ENCODE measurements at regions not wholly inside any gene's neighbourhood (a gene's known extent, or its start where the extent isn't known, plus 50 kb on each side); places are given as distances from the start of the nearest gene placed in this dataset.

GRCh38 chr19:29285878-29286277 lies 72.9 kb upstream of the UQCRFS1 start:
- Histone ChIP-seq H3K36me3 (ENCODE audit: control insufficient read depth in 2 of 3, insufficient read depth in 3 of 3, low read length in 3 of 3) (no peaks in the 10 kb centered on the region), H3K9ac (ENCODE audit: low read length in 3 of 3) (no peak overlapping the region), H3K4me1 (ENCODE audit: control insufficient read depth in 2 of 3, insufficient read depth in 2 of 3, low read depth in 1 of 3, low read length in 3 of 3) (peaks cover 0 to 9% (median 3%) of the 10 kb centered on the region in 3 donors), H3K27ac (ENCODE audit: low read depth in 2 of 2, low read length in 2 of 2) (no peak overlapping the region), H3K27me3 (ENCODE audit: control insufficient read depth, insufficient read depth, low read length) (no peaks in the 10 kb centered on the region), H3K4me3 (ENCODE audit: low read length in 3 of 3) (no peak overlapping the region), H3K9me3 (ENCODE audit: control insufficient read depth in 2 of 3, insufficient read depth in 1 of 3, low read length in 3 of 3) (no peaks in the 10 kb centered on the region)
- DNase-seq (peak in 4 of 5 donors; percentile 67 to 77 (median 72)), FAIRE-seq (no peak)
- TF ChIP-seq, protein P1, sequence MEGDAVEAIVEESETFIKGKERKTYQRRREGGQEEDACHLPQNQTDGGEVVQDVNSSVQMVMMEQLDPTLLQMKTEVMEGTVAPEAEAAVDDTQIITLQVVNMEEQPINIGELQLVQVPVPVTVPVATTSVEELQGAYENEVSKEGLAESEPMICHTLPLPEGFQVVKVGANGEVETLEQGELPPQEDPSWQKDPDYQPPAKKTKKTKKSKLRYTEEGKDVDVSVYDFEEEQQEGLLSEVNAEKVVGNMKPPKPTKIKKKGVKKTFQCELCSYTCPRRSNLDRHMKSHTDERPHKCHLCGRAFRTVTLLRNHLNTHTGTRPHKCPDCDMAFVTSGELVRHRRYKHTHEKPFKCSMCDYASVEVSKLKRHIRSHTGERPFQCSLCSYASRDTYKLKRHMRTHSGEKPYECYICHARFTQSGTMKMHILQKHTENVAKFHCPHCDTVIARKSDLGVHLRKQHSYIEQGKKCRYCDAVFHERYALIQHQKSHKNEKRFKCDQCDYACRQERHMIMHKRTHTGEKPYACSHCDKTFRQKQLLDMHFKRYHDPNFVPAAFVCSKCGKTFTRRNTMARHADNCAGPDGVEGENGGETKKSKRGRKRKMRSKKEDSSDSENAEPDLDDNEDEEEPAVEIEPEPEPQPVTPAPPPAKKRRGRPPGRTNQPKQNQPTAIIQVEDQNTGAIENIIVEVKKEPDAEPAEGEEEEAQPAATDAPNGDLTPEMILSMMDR (IDR thresholded peaks at IDR 0.05; ENCODE audit: borderline replicate concordance, extremely low read depth, insufficient read depth): no peak
- intact Hi-C loops (cut with DNase I): no loop called here

GRCh38 chr19:29287061-29287460 lies 74.1 kb upstream of the UQCRFS1 start:
- FAIRE-seq (peak; percentile 6), DNase-seq (no peak)
- Histone ChIP-seq H3K9ac (ENCODE audit: low read length in 3 of 3) (no peak overlapping the region), H3K9me3 (ENCODE audit: control insufficient read depth in 2 of 3, insufficient read depth in 1 of 3, low read length in 3 of 3) (no peaks in the 10 kb centered on the region), H3K36me3 (ENCODE audit: control insufficient read depth in 2 of 3, insufficient read depth in 3 of 3, low read length in 3 of 3) (no peaks in the 10 kb centered on the region), H3K27ac (ENCODE audit: low read depth in 2 of 2, low read length in 2 of 2) (no peak overlapping the region), H3K4me3 (ENCODE audit: low read length in 3 of 3) (no peak overlapping the region), H3K27me3 (ENCODE audit: control insufficient read depth, insufficient read depth, low read length) (no peaks in the 10 kb centered on the region), H3K4me1 (ENCODE audit: control insufficient read depth in 2 of 3, insufficient read depth in 2 of 3, low read depth in 1 of 3, low read length in 3 of 3) (peaks cover 0 to 9% (median 3%) of the 10 kb centered on the region in 3 donors)
- TF ChIP-seq, protein P1 (IDR thresholded peaks at IDR 0.05; ENCODE audit: borderline replicate concordance, extremely low read depth, insufficient read depth): no peak
- intact Hi-C loops (cut with DNase I): no loop called here

DNA sequence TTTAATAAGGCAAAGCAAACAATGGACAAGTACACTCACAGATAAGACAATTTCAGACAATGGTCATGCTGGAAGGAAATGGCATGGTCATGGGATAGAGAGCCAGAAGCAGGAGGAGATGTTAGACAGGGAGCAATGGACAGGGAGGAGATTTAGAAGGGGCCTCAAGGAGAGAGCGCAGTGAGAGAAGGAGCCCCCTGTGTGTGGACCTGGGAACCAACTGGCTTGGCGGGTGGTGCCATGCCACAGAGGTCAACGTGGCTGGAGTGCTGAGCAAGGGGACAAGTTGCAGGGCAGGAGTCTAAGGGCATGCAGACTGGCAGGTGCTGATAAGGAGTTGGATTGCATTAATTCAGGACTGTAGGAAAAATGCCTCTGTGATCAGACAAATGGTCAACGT lies 75.3 kb upstream of the UQCRFS1 start:
- FAIRE-seq: no peak
- Histone ChIP-seq H3K27me3 (ENCODE audit: control insufficient read depth, insufficient read depth, low read length) (no peaks in the 10 kb centered on the region), H3K4me3 (ENCODE audit: low read length in 3 of 3) (no peak overlapping the region), H3K27ac (ENCODE audit: low read depth in 2 of 2, low read length in 2 of 2) (no peak overlapping the region), H3K4me1 (ENCODE audit: control insufficient read depth in 2 of 3, insufficient read depth in 2 of 3, low read depth in 1 of 3, low read length in 3 of 3) (peaks cover 0 to 9% (median 3%) of the 10 kb centered on the region in 3 donors), H3K9ac (ENCODE audit: low read length in 3 of 3) (no peak overlapping the region), H3K36me3 (ENCODE audit: control insufficient read depth in 2 of 3, insufficient read depth in 3 of 3, low read length in 3 of 3) (no peaks in the 10 kb centered on the region), H3K9me3 (ENCODE audit: control insufficient read depth in 2 of 3, insufficient read depth in 1 of 3, low read length in 3 of 3) (no peaks in the 10 kb centered on the region)
- intact Hi-C loops (cut with DNase I): no loop called here
- DNase-seq: peak in 1 of 5 donors; percentile 4
- TF ChIP-seq, protein P1 (IDR thresholded peaks at IDR 0.05; ENCODE audit: borderline replicate concordance, extremely low read depth, insufficient read depth): no peak

DNA sequence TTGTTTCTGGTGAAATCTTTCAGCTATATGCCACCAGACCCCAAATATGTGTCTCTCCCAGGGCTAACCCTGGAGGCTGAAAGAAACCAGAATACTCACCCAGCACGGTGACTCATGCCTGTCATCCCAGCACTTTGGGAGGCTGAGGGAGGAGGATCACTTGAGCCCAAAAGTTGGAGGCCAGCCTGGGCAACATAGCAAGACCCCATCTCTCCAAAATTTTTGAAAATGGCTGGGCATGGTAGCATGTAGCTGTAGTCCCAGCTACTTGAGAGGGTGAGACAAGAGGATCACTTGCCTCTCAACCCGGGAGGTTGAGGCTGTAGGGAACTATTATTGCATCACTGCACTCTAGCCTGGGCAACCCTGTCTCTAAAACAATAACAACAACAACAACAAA lies 76.1 kb upstream of the UQCRFS1 start:
- Histone ChIP-seq H3K27ac (ENCODE audit: low read depth in 2 of 2, low read length in 2 of 2) (no peak overlapping the region), H3K4me1 (ENCODE audit: control insufficient read depth in 2 of 3, insufficient read depth in 2 of 3, low read depth in 1 of 3, low read length in 3 of 3) (peaks cover 0 to 9% (median 3%) of the 10 kb centered on the region in 3 donors), H3K27me3 (ENCODE audit: control insufficient read depth, insufficient read depth, low read length) (no peaks in the 10 kb centered on the region), H3K9me3 (ENCODE audit: control insufficient read depth in 2 of 3, insufficient read depth in 1 of 3, low read length in 3 of 3) (no peaks in the 10 kb centered on the region), H3K36me3 (ENCODE audit: control insufficient read depth in 2 of 3, insufficient read depth in 3 of 3, low read length in 3 of 3) (no peaks in the 10 kb centered on the region), H3K9ac (ENCODE audit: low read length in 3 of 3) (no peak overlapping the region), H3K4me3 (ENCODE audit: low read length in 3 of 3) (no peak overlapping the region)
- intact Hi-C loops (cut with DNase I): no loop called here
- TF ChIP-seq, protein P1 (IDR thresholded peaks at IDR 0.05; ENCODE audit: borderline replicate concordance, extremely low read depth, insufficient read depth): no peak
- DNase-seq (no peak), FAIRE-seq (no peak)
